T-cell (primary cell): ENCODE measurements at regions not wholly inside any gene's neighbourhood (a gene's known extent, or its start where the extent isn't known, plus 50 kb on each side); places are given as distances from the start of the nearest gene placed in this dataset.

ENCODE experiments used
- ATAC-seq, 4 experiments: fragments of 200-7000 bp in 3 of 4; fragments of 150-1000 bp in 1 of 4; cut with Tn5 transposase; replicated peaks in 1 of 4; 1 replicate in 3 of 4; 2 replicates in 1 of 4; pipeline ENCODE4 v1.10.0; 2021; ENCODE audit warnings: moderate library complexity in 3 of 4, mild to moderate bottlenecking in 2 of 4, moderate number of reproducible peaks in 1 of 4
- CTCF ChIA-PET, 2 donors: fragments of 300-600 bp; sonication (Branson Sonifier 250); formaldehyde crosslinking; loops; one replicate each; lab custom pipeline; 2022; ENCODE audit warnings: antibody characterized with exemption in 2 of 2; lab: Charles Lee
- POLR2A ChIA-PET, 2 donors: fragments of 300-600 bp; sonication (Branson Sonifier 250); formaldehyde crosslinking; loops; one replicate each; lab custom pipeline; 2022; ENCODE audit warnings: antibody characterized with exemption in 2 of 2; lab: Charles Lee
- DNase-seq, 35 experiments: peaks; one replicate each; pipeline versions ENCODE4 v3.0.0 to v3.0.0-alpha.2; 2013 to 2023
- H3K27ac ChIP-seq: one replicate; pipeline ENCODE4 v1.5.1; 2013; ENCODE audit warnings: low read length
- H3K27me3 ChIP-seq, 2 experiments: replicated peaks in 1 of 2; 1 replicate in 1 of 2; 2 replicates in 1 of 2; pipeline versions ENCODE4 v1.6.1 to v1.7.0; 2013; ENCODE audit warnings: low read length in 1 of 2, mixed read lengths in 1 of 2; ENCODE audit not compliant: control insufficient read depth in 2 of 2, insufficient read depth in 2 of 2; ENCODE audit errors: extremely low read depth in 1 of 2
- H3K36me3 ChIP-seq, 2 donors: 1 replicate in 1 of 2; 2 replicates in 1 of 2; pipeline versions ENCODE4 v1.6.1 to v1.7.0; 2013; ENCODE audit warnings: low read length in 1 of 2; ENCODE audit not compliant: control insufficient read depth in 2 of 2, insufficient read depth in 1 of 2; ENCODE audit errors: extremely low read depth in 1 of 2
- H3K4me1 ChIP-seq, 2 experiments: 1 replicate in 1 of 2; 2 replicates in 1 of 2; pipeline versions ENCODE4 v1.6.1 to v1.7.0; 2013; ENCODE audit warnings: low read length in 2 of 2, mixed read lengths in 1 of 2; ENCODE audit not compliant: insufficient read depth in 2 of 2, control insufficient read depth in 1 of 2; ENCODE audit errors: extremely low read depth in 1 of 2
- H3K4me3 ChIP-seq, 2 donors: 1 replicate in 1 of 2; 2 replicates in 1 of 2; pipeline versions ENCODE4 v1.5.1 to v1.7.0; 2013; ENCODE audit warnings: mild to moderate bottlenecking in 2 of 2, low read length in 1 of 2, moderate library complexity in 1 of 2; ENCODE audit not compliant: control insufficient read depth in 1 of 2; ENCODE audit errors: extremely low read depth in 1 of 2
- H3K9me3 ChIP-seq: 2 replicates; pipeline ENCODE4 v1.7.0; 2013
- H3K27ac Mint-ChIP-seq, 2 donors: one replicate each; pipeline ENCODE4 v1.8.0; 2020 to 2021; ENCODE audit warnings: mild to moderate bottlenecking in 2 of 2, mixed read lengths in 2 of 2
- H3K27me3 Mint-ChIP-seq, 2 donors: one replicate each; pipeline ENCODE4 v1.8.0; 2021 to 2022; ENCODE audit warnings: mixed read lengths in 2 of 2
- H3K36me3 Mint-ChIP-seq: one replicate; pipeline ENCODE4 v1.8.0; 2021; ENCODE audit warnings: mixed read lengths
- H3K4me1 Mint-ChIP-seq, 3 donors: one replicate each; pipeline ENCODE4 v1.8.0; 2020 to 2022; ENCODE audit warnings: mixed read lengths in 3 of 3, mild to moderate bottlenecking in 1 of 3
- H3K4me3 Mint-ChIP-seq, 3 donors: one replicate each; pipeline ENCODE4 v1.8.0; 2020 to 2022; ENCODE audit warnings: mild to moderate bottlenecking in 3 of 3, mixed read lengths in 3 of 3, moderate library complexity in 3 of 3
- H3K9me3 Mint-ChIP-seq, 3 donors: one replicate each; pipeline ENCODE4 v1.8.0; 2020 to 2022; ENCODE audit warnings: mixed read lengths in 3 of 3
- WGBS: methylation state at CpG from one replicate; pipeline ENCODE4 v1.1.5; 2013; ENCODE audit warnings: missing lambda C conversion rate; ENCODE audit not compliant: insufficient coverage; 5-methylcytosine and 5-hydroxymethylcytosine counted together

DNA sequence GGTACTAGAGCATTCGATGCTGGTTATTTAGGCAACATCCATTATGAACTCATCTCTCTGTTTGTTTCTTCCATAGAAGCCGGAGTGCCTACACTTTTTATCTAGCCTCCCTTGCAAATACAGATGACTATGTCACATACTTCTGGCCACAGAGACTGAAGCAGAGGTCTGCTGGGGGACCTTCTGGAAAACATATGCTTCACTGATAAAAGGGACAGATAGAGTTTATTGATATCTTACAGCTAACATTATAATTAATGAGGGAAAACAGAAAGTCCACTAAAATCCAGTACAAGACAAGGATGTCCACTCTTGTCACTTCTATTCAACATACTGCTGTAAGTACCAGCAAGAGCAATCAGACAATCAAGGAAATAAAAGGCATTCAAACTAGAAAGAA, 104.3 kb upstream of the FAR2 start:
- Mint-ChIP-seq H3K9me3 (no peaks in the 10 kb centered on the region), H3K4me1 (no peaks in the 10 kb centered on the region), H3K4me3 (no peak overlapping the region), H3K36me3 (no peaks in the 10 kb centered on the region), H3K27ac (no peak overlapping the region), H3K27me3 (peaks cover 13 to 15% of the 10 kb centered on the region in 2 donors)
- WGBS = 80% methylated on average over 1 of the region's 2 CpGs
- ChIA-PET POLR2A (no interaction called here), CTCF (interaction anchor here in 1 of 2 donors (0.6 kb wide), 1 partner anchor 10 kb away, joined by 3 read pairs; no protein-coding TSS in a partner anchor)
- H3K9me3 ChIP-seq = no peaks in the 10 kb centered on the region
- DNase-seq (no peak), ATAC-seq (no peak)
- H3K27ac ChIP-seq = no peak overlapping the region
- H3K36me3 ChIP-seq = no peaks in the 10 kb centered on the region
- H3K4me3 ChIP-seq = no peak overlapping the region
- H3K4me1 ChIP-seq = no peaks in the 10 kb centered on the region
- H3K27me3 ChIP-seq = no peaks in the 10 kb centered on the region

DNA sequence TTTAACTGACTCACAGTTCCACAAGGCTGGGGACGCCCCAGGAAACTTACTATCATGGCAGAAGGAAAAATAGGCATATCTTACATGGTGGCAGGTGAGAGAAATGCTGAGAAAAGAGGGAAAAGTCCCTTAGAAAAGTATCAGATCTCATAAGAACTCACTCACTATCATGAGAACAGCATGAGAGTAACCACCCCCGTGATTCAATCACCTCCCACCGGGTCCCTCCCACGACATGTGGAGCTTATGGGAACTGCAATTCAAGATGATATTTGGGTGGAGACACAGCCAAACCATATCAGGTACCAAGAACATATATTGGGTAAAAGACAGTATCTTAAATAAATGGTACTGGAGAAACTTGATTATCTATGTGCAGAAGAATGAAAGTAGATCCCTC, 100.3 kb upstream of the FAR2 start:
- Histone ChIP-seq H3K27me3 (no peaks in the 10 kb centered on the region), H3K4me1 (no peaks in the 10 kb centered on the region), H3K4me3 (no peak overlapping the region), H3K9me3 (no peaks in the 10 kb centered on the region), H3K27ac (no peak overlapping the region), H3K36me3 (no peaks in the 10 kb centered on the region)
- H3K27me3 Mint-ChIP-seq = peaks cover 8 to 10% of the 10 kb centered on the region in 2 donors
- DNase-seq (no peak), ATAC-seq (no peak)
- CTCF ChIA-PET = no interaction called here
- H3K27ac Mint-ChIP-seq = no peak overlapping the region
- H3K4me3 Mint-ChIP-seq = no peak overlapping the region
- H3K36me3 Mint-ChIP-seq = no peaks in the 10 kb centered on the region
- no peaks in the 10 kb centered on the region for H3K9me3 Mint-ChIP-seq
- H3K4me1 Mint-ChIP-seq = no peaks in the 10 kb centered on the region
- no CpG with 5 or more reads among the region's 4 CpGs for WGBS
- POLR2A ChIA-PET = interaction anchor here in 1 of 2 donors (0.7 kb wide), 1 partner anchor 257 kb away, joined by 5 read pairs; no protein-coding TSS in a partner anchor

DNA sequence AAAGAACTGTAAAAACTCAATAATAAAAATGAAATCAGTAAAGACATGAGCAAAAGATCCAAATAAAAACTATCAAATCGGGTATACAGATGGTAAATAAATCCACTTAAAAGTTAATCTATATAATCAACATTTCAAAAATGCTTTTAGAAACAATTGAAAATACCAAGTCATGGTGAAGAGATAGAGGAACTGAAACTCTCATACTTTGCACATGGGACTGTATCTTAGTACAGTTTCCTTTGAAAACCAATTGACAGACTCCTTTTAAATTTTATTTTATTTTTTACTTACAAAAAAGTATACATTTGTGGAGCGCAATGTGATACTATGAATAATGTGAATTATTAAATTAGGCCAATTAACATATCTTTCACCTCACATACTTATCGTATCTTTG, 98.6 kb upstream of the FAR2 start:
- no peaks in the 10 kb centered on the region for H3K4me1 ChIP-seq
- no CpG with 5 or more reads among the region's 3 CpGs for WGBS
- H3K36me3 ChIP-seq = no peaks in the 10 kb centered on the region
- Mint-ChIP-seq H3K4me3 (no peak overlapping the region), H3K27me3 (peaks cover 4 to 9% of the 10 kb centered on the region in 2 donors), H3K27ac (no peak overlapping the region), H3K9me3 (no peaks in the 10 kb centered on the region), H3K4me1 (no peaks in the 10 kb centered on the region), H3K36me3 (no peaks in the 10 kb centered on the region)
- no peaks in the 10 kb centered on the region for H3K9me3 ChIP-seq
- no peaks in the 10 kb centered on the region for H3K27me3 ChIP-seq
- no peak overlapping the region for H3K27ac ChIP-seq
- POLR2A ChIA-PET = no interaction called here
- CTCF ChIA-PET = no interaction called here
- DNase-seq (no peak), ATAC-seq (no peak)
- no peak overlapping the region for H3K4me3 ChIP-seq

DNA sequence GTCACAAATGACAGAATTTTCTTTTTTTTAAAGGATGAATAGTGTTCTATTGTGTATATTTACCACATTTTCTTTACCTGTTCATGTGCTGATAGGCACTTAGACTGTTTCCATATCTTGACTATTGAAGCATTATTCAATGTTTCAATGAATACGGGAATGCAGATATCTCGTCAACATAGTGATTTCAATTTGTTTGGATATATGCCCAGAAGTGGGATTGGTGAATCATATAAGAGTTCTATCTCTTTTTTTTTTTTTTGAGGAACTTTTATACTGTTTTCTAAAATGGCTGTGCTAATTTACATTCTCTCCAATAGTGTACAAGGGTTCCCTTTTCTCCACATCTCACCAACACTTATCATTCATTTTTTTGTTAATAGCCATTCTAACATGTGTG, 97.9 kb upstream of the FAR2 start:
- Histone ChIP-seq H3K4me3 (no peak overlapping the region), H3K27me3 (no peaks in the 10 kb centered on the region), H3K4me1 (no peaks in the 10 kb centered on the region), H3K9me3 (no peaks in the 10 kb centered on the region), H3K27ac (no peak overlapping the region), H3K36me3 (no peaks in the 10 kb centered on the region)
- POLR2A ChIA-PET = no interaction called here
- no peaks in the 10 kb centered on the region for H3K4me1 Mint-ChIP-seq
- peaks cover 4 to 9% of the 10 kb centered on the region in 2 donors for H3K27me3 Mint-ChIP-seq
- DNase-seq (no peak), ATAC-seq (no peak)
- no peak overlapping the region for H3K27ac Mint-ChIP-seq
- no peaks in the 10 kb centered on the region for H3K36me3 Mint-ChIP-seq
- no peaks in the 10 kb centered on the region for H3K9me3 Mint-ChIP-seq
- CTCF ChIA-PET = no interaction called here
- no peak overlapping the region for H3K4me3 Mint-ChIP-seq
- WGBS = no CpG with 5 or more reads among the region's 2 CpGs

DNA sequence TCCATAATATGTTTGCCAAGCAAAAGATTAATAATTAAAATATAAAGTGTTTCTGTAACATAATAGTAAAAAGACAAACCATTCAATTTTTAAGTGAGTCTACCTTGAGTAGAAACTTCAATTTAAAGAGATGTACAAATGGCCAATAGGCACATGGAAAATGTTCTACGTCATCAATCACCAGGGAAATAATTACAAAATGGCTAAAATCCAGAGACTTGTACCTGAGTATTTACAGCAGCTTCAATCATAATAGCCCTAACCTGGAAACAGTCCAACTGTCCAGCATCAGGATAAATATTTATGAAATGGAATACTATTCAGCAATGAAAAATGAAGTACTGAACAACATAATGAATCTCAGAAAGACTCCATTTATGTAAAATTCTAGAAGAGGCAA, 95.5 kb upstream of the FAR2 start:
- ChIA-PET POLR2A (no interaction called here), CTCF (no interaction called here)
- Mint-ChIP-seq H3K9me3 (no peaks in the 10 kb centered on the region), H3K4me3 (no peak overlapping the region), H3K36me3 (no peaks in the 10 kb centered on the region), H3K27ac (no peak overlapping the region), H3K27me3 (peaks cover 4 to 9% of the 10 kb centered on the region in 2 donors), H3K4me1 (no peaks in the 10 kb centered on the region)
- no peaks in the 10 kb centered on the region for H3K27me3 ChIP-seq
- no peak overlapping the region for H3K4me3 ChIP-seq
- no peak overlapping the region for H3K27ac ChIP-seq
- no peaks in the 10 kb centered on the region for H3K4me1 ChIP-seq
- DNase-seq = no peak
- no peaks in the 10 kb centered on the region for H3K36me3 ChIP-seq
- WGBS = no CpG with 5 or more reads among the region's 1 CpG
- no peaks in the 10 kb centered on the region for H3K9me3 ChIP-seq
- ATAC-seq = no peak

DNA sequence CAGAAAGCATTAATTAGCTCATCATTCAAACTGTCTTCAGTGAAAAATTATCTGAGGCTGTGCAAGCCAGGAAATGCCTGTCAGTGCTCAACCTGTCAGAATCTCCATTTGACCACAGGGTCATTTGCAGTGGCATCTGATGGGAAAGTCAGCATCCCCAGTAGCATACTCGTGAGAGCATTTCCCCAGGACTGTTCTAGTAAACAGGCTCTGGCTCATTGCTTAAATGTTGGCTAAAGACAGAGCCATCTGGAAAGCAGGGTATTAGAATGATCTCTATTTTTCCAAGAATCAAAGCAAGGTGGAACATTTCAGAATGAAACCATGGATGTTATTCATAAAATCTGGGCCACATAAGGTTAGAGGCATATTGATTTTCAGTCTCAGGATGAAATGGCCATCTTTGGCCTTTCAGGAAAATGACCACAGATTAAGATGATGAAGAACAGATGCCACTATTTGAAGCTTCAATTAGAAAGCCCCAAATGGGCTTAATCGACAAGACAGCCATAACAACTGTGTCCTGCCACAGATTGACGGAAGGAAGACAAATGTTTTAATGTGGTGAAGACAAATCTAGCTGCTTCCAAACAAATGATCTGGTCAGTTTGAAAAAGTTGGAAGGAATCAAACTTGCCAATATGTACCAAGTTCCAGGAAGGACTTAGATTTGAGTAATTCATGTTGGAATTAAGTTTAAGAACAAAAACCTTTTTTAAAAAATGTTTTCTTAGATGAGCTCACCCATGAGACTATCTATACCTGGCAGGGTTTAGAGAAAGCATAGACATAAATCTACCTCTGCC, 94.0 kb upstream of the FAR2 start:
- H3K4me1 Mint-ChIP-seq = no peaks in the 10 kb centered on the region
- H3K4me3 Mint-ChIP-seq = no peak overlapping the region
- no peaks in the 10 kb centered on the region for H3K4me1 ChIP-seq
- H3K27ac Mint-ChIP-seq = no peak overlapping the region
- no peaks in the 10 kb centered on the region for H3K9me3 Mint-ChIP-seq
- H3K27me3 ChIP-seq = no peaks in the 10 kb centered on the region
- no peak for ATAC-seq
- H3K27ac ChIP-seq = no peak overlapping the region
- H3K9me3 ChIP-seq = no peaks in the 10 kb centered on the region
- H3K27me3 Mint-ChIP-seq = peaks cover 8 to 9% of the 10 kb centered on the region in 2 donors
- ChIA-PET POLR2A (no interaction called here), CTCF (interaction anchor here in 1 of 2 donors (0.7 kb wide), 1 partner anchor 11 kb away, joined by 3 read pairs; no protein-coding TSS in a partner anchor)
- no peak overlapping the region for H3K4me3 ChIP-seq
- H3K36me3 Mint-ChIP-seq = no peaks in the 10 kb centered on the region
- H3K36me3 ChIP-seq = no peaks in the 10 kb centered on the region
- no peak for DNase-seq
- 85% methylated on average over 3 of the region's 3 CpGs for WGBS
